Effector memory CD8-positive, alpha-beta T cell (primary cell): ENCODE measurements at regions not wholly inside any gene's neighbourhood (a gene's known extent, or its start where the extent isn't known, plus 50 kb on each side); places are given as distances from the start of the nearest gene placed in this dataset.

Source experiments
- ATAC-seq: fragments of 150-1000 bp; cut with Tn5 transposase; replicated peaks from 2 replicates; pipeline ENCODE4 v1.10.0; 2021; ENCODE audit warnings: mild to moderate bottlenecking, moderate library complexity
- DNase-seq, 3 experiments: peaks; one replicate each; pipeline ENCODE4 v3.0.0; 2021
- H3K27ac Mint-ChIP-seq, 2 donors: one replicate each; pipeline ENCODE4 v1.8.0; 2022; ENCODE audit warnings: mild to moderate bottlenecking in 2 of 2, mixed read lengths in 2 of 2, moderate library complexity in 2 of 2
- H3K27me3 Mint-ChIP-seq, 2 donors: one replicate each; pipeline ENCODE4 v1.8.0; 2022; ENCODE audit warnings: mixed read lengths in 2 of 2
- H3K36me3 Mint-ChIP-seq: one replicate; pipeline ENCODE4 v1.8.0; 2022; ENCODE audit warnings: mild to moderate bottlenecking, moderate library complexity, mixed read lengths; ENCODE audit not compliant: insufficient read depth
- H3K4me1 Mint-ChIP-seq, 2 donors: one replicate each; pipeline ENCODE4 v1.8.0; 2022; ENCODE audit warnings: low read depth in 2 of 2, mixed read lengths in 2 of 2
- H3K4me3 Mint-ChIP-seq, 2 donors: one replicate each; pipeline ENCODE4 v1.8.0; 2022; ENCODE audit warnings: mild to moderate bottlenecking in 2 of 2, mixed read lengths in 2 of 2, moderate library complexity in 2 of 2
- H3K9me3 Mint-ChIP-seq, 2 donors: one replicate each; pipeline ENCODE4 v1.8.0; 2022; ENCODE audit warnings: mixed read lengths in 2 of 2

- Mint-ChIP-seq H3K4me3 (no peak overlapping the region), H3K27ac (no peak overlapping the region), H3K9me3 (no peaks in the 10 kb centered on the region), H3K36me3 (no peaks in the 10 kb centered on the region), H3K27me3 (peaks cover 0 to 6% of the 10 kb centered on the region in 2 donors), H3K4me1 (peaks cover 7 to 13% of the 10 kb centered on the region in 2 donors)
- ATAC-seq, result no peak
- no peak for DNase-seq
Observed at GRCh38 chr16:85971902-85972638, 73.1 kb downstream of the IRF8 start.

DNA sequence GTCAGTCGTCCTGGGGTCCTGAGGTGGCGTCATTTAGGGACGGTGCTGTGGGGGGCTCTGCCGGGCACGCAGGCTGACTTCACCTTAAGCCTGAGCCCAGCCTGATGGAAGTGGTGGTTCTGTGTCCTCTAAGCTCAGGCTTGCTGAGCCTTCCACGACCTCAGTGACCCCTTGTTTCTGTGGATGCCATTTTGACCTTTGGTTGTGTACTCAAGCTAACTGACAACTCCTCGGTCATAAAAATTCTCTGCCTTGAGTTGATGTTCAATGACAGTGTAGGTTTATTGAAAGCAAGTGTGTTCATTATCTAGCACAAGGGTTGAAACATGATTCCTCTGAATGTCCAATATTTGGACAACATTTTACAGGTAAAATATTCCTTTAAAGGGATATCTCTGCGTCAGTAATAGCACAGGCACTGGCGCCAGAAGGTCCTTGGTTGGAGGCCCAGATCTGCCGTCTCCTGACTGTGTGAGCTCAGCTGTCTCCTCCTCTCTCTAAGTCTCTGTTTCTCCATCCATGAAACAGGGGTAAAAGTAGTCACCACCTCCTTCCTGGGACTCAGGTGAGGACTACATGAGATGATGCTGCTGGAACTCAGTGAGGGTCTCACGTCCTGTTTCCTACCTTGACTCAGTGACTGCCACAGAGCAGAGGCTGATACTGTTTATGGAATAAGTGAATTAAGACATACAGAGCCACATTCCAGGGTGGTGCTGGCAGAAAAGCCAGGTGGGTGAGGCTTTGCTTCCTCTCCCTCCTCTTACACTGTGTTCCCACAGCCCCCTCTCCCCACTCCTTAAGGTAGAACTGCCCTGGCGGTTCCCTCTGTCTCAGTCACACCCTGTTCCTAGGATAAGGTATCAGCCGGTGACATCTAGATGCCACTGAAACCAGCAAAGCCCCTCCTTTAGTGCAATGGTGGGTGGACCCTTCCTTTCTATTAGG, 75.7 kb downstream of the IRF8 start:
- H3K9me3 Mint-ChIP-seq, result no peaks in the 10 kb centered on the region
- H3K27ac Mint-ChIP-seq, result peak overlapping the region in 1 of 2 donors; percentile 31
- no peak for DNase-seq
- H3K4me1 Mint-ChIP-seq, result peaks cover 8 to 9% of the 10 kb centered on the region in 2 donors
- peaks cover 8 to 13% of the 10 kb centered on the region in 2 donors for H3K27me3 Mint-ChIP-seq
- no peak overlapping the region for H3K4me3 Mint-ChIP-seq
- H3K36me3 Mint-ChIP-seq, result peaks cover 3% of the 10 kb centered on the region
- no peak for ATAC-seq

GRCh38 chr16:85975451-85975981, 76.6 kb downstream of the IRF8 start:
- peaks cover 3 to 5% of the 10 kb centered on the region in 2 donors for H3K4me1 Mint-ChIP-seq
- H3K9me3 Mint-ChIP-seq, result no peaks in the 10 kb centered on the region
- peaks cover 11 to 21% of the 10 kb centered on the region in 2 donors for H3K27me3 Mint-ChIP-seq
- no peak overlapping the region for H3K4me3 Mint-ChIP-seq
- H3K27ac Mint-ChIP-seq, result peak overlapping the region in 1 of 2 donors; percentile 82
- peaks cover 3% of the 10 kb centered on the region for H3K36me3 Mint-ChIP-seq
- ATAC-seq, result no peak
- no peak for DNase-seq

DNA sequence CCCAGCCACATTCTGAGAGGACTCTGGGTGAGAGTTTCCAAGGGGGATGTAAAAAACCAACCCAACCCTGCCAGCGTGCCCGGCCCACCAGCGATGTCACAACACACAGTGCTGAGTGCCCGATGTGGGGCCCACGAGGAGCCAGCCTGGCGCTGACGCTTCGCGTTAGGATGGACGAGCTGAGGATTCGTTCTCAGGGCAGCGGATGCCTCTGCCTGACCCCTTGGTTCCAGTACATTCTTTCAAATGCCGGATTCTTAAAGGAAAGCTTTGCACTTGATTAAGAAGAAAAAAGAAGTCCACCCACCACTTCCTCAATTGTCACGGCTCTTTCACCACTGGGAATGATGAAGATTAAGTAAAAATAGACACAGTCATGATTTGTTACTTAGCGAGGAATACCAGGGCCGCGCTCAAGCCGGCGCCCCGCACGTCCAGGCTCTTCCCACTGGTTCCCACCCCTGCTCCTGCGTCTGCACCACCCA, 79.4 kb downstream of the IRF8 start:
- Mint-ChIP-seq H3K27ac (peak overlapping the region in 1 of 2 donors; percentile 58), H3K4me1 (peaks cover 0 to 5% of the 10 kb centered on the region in 2 donors), H3K9me3 (no peaks in the 10 kb centered on the region), H3K27me3 (peaks cover 11 to 29% of the 10 kb centered on the region in 2 donors), H3K4me3 (no peak overlapping the region), H3K36me3 (peaks cover 3% of the 10 kb centered on the region)
- DNase-seq, result no peak
- no peak for ATAC-seq

GRCh38 chr16:85978976-85979375, 80.0 kb downstream of the IRF8 start:
- peaks cover 0 to 5% of the 10 kb centered on the region in 2 donors for H3K4me1 Mint-ChIP-seq
- H3K9me3 Mint-ChIP-seq, result no peaks in the 10 kb centered on the region
- peak overlapping the region in 1 of 2 donors; percentile 58 for H3K27ac Mint-ChIP-seq
- no peak for ATAC-seq
- peaks cover 3% of the 10 kb centered on the region for H3K36me3 Mint-ChIP-seq
- DNase-seq, result no peak
- H3K27me3 Mint-ChIP-seq, result peaks cover 11 to 29% of the 10 kb centered on the region in 2 donors
- H3K4me3 Mint-ChIP-seq, result no peak overlapping the region

DNA sequence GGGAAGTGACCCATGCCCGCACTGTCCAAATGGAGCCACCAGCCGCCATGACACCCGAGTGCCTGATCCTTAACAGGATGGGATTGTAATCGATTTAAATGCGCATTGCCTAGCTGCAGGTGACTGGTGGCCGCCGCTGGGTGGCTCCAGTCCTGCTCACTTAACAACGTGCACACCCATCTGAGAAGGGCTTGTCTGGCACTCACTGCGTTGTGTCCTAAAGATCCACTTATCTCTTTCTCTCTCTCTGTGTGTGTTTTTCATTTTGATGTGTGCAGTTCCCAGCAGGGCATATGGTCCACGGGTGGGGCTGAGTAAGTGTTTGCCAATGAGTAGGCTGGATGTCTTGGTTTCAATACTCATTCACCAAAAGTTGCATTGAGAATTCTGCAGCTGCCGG, 80.6 kb downstream of the IRF8 start:
- Mint-ChIP-seq H3K36me3 (peaks cover 3% of the 10 kb centered on the region), H3K4me3 (no peak overlapping the region), H3K4me1 (peaks cover 4 to 8% of the 10 kb centered on the region in 2 donors), H3K9me3 (no peaks in the 10 kb centered on the region), H3K27ac (no peak overlapping the region), H3K27me3 (peaks cover 11 to 33% of the 10 kb centered on the region in 2 donors)
- DNase-seq (no peak), ATAC-seq (no peak)

DNA sequence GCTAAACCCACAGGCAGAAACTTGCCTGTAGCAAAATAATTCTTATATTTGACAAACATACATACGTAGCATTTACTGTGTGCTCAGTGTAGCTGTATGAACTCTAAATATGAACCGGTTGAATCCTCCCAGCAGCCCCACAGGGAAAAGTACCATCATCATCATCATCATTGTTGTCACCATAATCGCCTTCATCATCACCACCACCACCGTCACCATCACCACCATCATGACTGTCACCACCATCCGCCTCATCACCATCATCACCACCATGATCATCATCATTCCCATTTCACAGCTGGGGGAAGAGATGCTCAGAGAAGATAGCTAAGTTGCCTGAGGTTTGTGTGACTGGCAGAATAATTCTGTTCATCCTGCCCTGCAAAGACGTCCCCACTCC, 81.7 kb downstream of the IRF8 start:
- peaks cover 14 to 18% of the 10 kb centered on the region in 2 donors for H3K4me1 Mint-ChIP-seq
- no peak for DNase-seq
- H3K27me3 Mint-ChIP-seq, result peaks cover 11 to 42% of the 10 kb centered on the region in 2 donors
- peaks cover 3% of the 10 kb centered on the region for H3K36me3 Mint-ChIP-seq
- no peak for ATAC-seq
- no peaks in the 10 kb centered on the region for H3K9me3 Mint-ChIP-seq
- no peak overlapping the region for H3K27ac Mint-ChIP-seq
- no peak overlapping the region for H3K4me3 Mint-ChIP-seq

GRCh38 chr16:85981826-85982562, 83.0 kb downstream of the IRF8 start:
- DNase-seq, result no peak
- Mint-ChIP-seq H3K27me3 (peaks cover 6 to 42% of the 10 kb centered on the region in 2 donors), H3K9me3 (no peaks in the 10 kb centered on the region), H3K27ac (no peak overlapping the region), H3K4me1 (peaks cover 23 to 24% of the 10 kb centered on the region in 2 donors), H3K36me3 (peaks cover 3% of the 10 kb centered on the region), H3K4me3 (no peak overlapping the region)
- no peak for ATAC-seq

- peaks cover 3% of the 10 kb centered on the region for H3K36me3 Mint-ChIP-seq
- ATAC-seq (no peak), DNase-seq (no peak)
- peaks cover 26 to 29% of the 10 kb centered on the region in 2 donors for H3K4me1 Mint-ChIP-seq
- H3K27ac Mint-ChIP-seq, result no peak overlapping the region
- H3K4me3 Mint-ChIP-seq, result no peak overlapping the region
- H3K9me3 Mint-ChIP-seq, result no peaks in the 10 kb centered on the region
- peaks cover 4 to 42% of the 10 kb centered on the region in 2 donors for H3K27me3 Mint-ChIP-seq
Observed at GRCh38 chr16:85982563-85982939, 83.6 kb downstream of the IRF8 start.

- H3K4me3 Mint-ChIP-seq, result no peak overlapping the region
- no peak for ATAC-seq
- peaks cover 26 to 29% of the 10 kb centered on the region in 2 donors for H3K4me1 Mint-ChIP-seq
- H3K27me3 Mint-ChIP-seq, result peaks cover 4 to 45% of the 10 kb centered on the region in 2 donors
- peaks cover 3% of the 10 kb centered on the region for H3K36me3 Mint-ChIP-seq
- no peak for DNase-seq
- no peaks in the 10 kb centered on the region for H3K9me3 Mint-ChIP-seq
- no peak overlapping the region for H3K27ac Mint-ChIP-seq
Observed at GRCh38 chr16:85983064-85983463, 84.1 kb downstream of the IRF8 start.

GRCh38 chr16:85983606-85984230, 84.8 kb downstream of the IRF8 start:
- H3K36me3 Mint-ChIP-seq, result peaks cover 3% of the 10 kb centered on the region
- ATAC-seq, result no peak
- peaks cover 26 to 34% of the 10 kb centered on the region in 2 donors for H3K4me1 Mint-ChIP-seq
- peaks cover 6 to 48% of the 10 kb centered on the region in 2 donors for H3K27me3 Mint-ChIP-seq
- H3K27ac Mint-ChIP-seq, result no peak overlapping the region
- no peak for DNase-seq
- H3K4me3 Mint-ChIP-seq, result peak overlapping the region in 1 of 2 donors; percentile 57
- no peaks in the 10 kb centered on the region for H3K9me3 Mint-ChIP-seq

- Mint-ChIP-seq H3K4me1 (peaks cover 30 to 35% of the 10 kb centered on the region in 2 donors), H3K9me3 (no peaks in the 10 kb centered on the region), H3K36me3 (no peaks in the 10 kb centered on the region), H3K27me3 (peaks cover 12 to 48% of the 10 kb centered on the region in 2 donors), H3K4me3 (peak overlapping the region; percentile 57 to 67), H3K27ac (peak overlapping the region; percentile 81 to 93)
- DNase-seq (no peak), ATAC-seq (no peak)
Observed at GRCh38 chr16:85984231-85984880, 85.4 kb downstream of the IRF8 start.
